ENCODE measurements at regions not wholly inside any gene's neighbourhood (a gene's known extent, or its start where the extent isn't known, plus 50 kb on each side); places are given as distances from the start of the nearest gene placed in this dataset.

- Histone ChIP-seq H3K27ac (no peak overlapping the region), H3K4me3 (no peak overlapping the region), H3K36me3 (no peaks in the 10 kb centered on the region), H3K27me3 (no peaks in the 10 kb centered on the region), H3K9me3 (no peaks in the 10 kb centered on the region), H3K4me1 (no peaks in the 10 kb centered on the region)
- DNase-seq, result no peak
- no peak for TF ChIP-seq POLR2A (IDR thresholded peaks at IDR 0.05)
- TF ChIP-seq CTCF (IDR thresholded peaks at IDR 0.05), result no peak
Observed at GRCh38 chr18:22605736-22606135, 188.0 kb upstream of the CTAGE1 start.

GRCh38 chr18:22606563-22607283 lies 189.0 kb upstream of the CTAGE1 start:
- H3K27ac ChIP-seq, result peak overlapping the region in 1 of 4 donors; percentile 24
- no peak for DNase-seq

GRCh38 chr18:22607284-22607635 lies 189.5 kb upstream of the CTAGE1 start:
- Histone ChIP-seq H3K36me3 (no peaks in the 10 kb centered on the region), H3K27me3 (no peaks in the 10 kb centered on the region), H3K4me3 (no peak overlapping the region), H3K4me1 (no peaks in the 10 kb centered on the region), H3K27ac (peak overlapping the region in 1 of 4 donors; percentile 24), H3K9me3 (no peaks in the 10 kb centered on the region)
- TF ChIP-seq CTCF (IDR thresholded peaks at IDR 0.05), result no peak
- no peak for TF ChIP-seq POLR2A (IDR thresholded peaks at IDR 0.05)
- DNase-seq, result no peak

More at GRCh38 chr18:22606563-22607283, 189.0 kb upstream of the CTAGE1 start:
- no peak for TF ChIP-seq POLR2A (IDR thresholded peaks at IDR 0.05)
- no peak for TF ChIP-seq CTCF (IDR thresholded peaks at IDR 0.05)
- Histone ChIP-seq H3K4me3 (no peak overlapping the region), H3K9me3 (no peaks in the 10 kb centered on the region), H3K36me3 (no peaks in the 10 kb centered on the region), H3K27me3 (no peaks in the 10 kb centered on the region), H3K4me1 (no peaks in the 10 kb centered on the region)

GRCh38 chr18:22608847-22609246 lies 191.1 kb upstream of the CTAGE1 start:
- Histone ChIP-seq H3K4me1 (no peaks in the 10 kb centered on the region), H3K4me3 (no peak overlapping the region), H3K36me3 (no peaks in the 10 kb centered on the region), H3K9me3 (no peaks in the 10 kb centered on the region), H3K27me3 (no peaks in the 10 kb centered on the region), H3K27ac (peak overlapping the region in 1 of 4 donors; percentile 36)
- DNase-seq, result no peak
- TF ChIP-seq CTCF (IDR thresholded peaks at IDR 0.05) (no peak), POLR2A (IDR thresholded peaks at IDR 0.05) (no peak)

GRCh38 chr18:22609642-22610041 lies 191.9 kb upstream of the CTAGE1 start:
- no peak overlapping the region for H3K4me3 ChIP-seq
- peak overlapping the region in 1 of 4 donors; percentile 36 for H3K27ac ChIP-seq
- no peaks in the 10 kb centered on the region for H3K27me3 ChIP-seq
- TF ChIP-seq CTCF (IDR thresholded peaks at IDR 0.05) (peak in 3 of 6 experiments; percentile 9 to 16 (median 14)), POLR2A (IDR thresholded peaks at IDR 0.05) (no peak)
- H3K36me3 ChIP-seq, result no peaks in the 10 kb centered on the region
- DNase-seq, result peak in 1 of 3 donors; percentile 49
- no peaks in the 10 kb centered on the region for H3K9me3 ChIP-seq
- no peaks in the 10 kb centered on the region for H3K4me1 ChIP-seq

Measured in Peyer's patch (tissue), 4 donors.